ENCODE measurements at regions not wholly inside any gene's neighbourhood (a gene's known extent, or its start where the extent isn't known, plus 50 kb on each side); places are given as distances from the start of the nearest gene placed in this dataset.

DNA sequence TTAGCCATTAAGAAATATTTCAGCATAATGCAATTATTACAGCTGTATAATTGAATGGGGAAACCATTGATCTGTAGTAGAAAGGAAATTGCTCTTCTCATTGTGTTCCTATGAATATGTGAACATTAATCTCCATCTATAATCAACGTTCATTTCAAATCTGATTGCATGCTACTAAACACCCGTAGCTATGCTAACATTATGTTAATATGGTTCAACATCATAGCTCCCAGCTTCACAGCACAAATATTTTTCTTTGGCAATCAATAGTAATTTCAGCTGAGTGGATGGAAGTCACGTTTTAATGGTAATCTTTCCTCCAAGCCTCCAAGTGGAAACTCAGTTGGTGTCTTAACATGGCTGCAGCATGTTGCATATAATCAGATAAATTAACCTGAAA lies 454.4 kb downstream of the MAFB start:
- TF ChIP-seq, protein P1, sequence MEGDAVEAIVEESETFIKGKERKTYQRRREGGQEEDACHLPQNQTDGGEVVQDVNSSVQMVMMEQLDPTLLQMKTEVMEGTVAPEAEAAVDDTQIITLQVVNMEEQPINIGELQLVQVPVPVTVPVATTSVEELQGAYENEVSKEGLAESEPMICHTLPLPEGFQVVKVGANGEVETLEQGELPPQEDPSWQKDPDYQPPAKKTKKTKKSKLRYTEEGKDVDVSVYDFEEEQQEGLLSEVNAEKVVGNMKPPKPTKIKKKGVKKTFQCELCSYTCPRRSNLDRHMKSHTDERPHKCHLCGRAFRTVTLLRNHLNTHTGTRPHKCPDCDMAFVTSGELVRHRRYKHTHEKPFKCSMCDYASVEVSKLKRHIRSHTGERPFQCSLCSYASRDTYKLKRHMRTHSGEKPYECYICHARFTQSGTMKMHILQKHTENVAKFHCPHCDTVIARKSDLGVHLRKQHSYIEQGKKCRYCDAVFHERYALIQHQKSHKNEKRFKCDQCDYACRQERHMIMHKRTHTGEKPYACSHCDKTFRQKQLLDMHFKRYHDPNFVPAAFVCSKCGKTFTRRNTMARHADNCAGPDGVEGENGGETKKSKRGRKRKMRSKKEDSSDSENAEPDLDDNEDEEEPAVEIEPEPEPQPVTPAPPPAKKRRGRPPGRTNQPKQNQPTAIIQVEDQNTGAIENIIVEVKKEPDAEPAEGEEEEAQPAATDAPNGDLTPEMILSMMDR (conservative IDR thresholded peaks at IDR 0.05 in 1 of 2, IDR thresholded peaks at IDR 0.05 in 1 of 2; ENCODE audit: extremely low read depth in 1 of 2, insufficient read depth in 1 of 2, low read depth in 1 of 2, low read length in 2 of 2), result no peak
- no peak for TF ChIP-seq EZH2 (IDR thresholded peaks at IDR 0.05; ENCODE audit: borderline replicate concordance, low read length)
